NAMALWA (cell line): ENCODE measurements at regions not wholly inside any gene's neighbourhood (a gene's known extent, or its start where the extent isn't known, plus 50 kb on each side); places are given as distances from the start of the nearest gene placed in this dataset.

Experiments used
- DNase-seq: peaks from one replicate; pipeline ENCODE4 v3.0.0-alpha.2; 2015; ENCODE audit warnings: low spot score

GRCh38 chr7:12074889-12075288, 136.2 kb upstream of the TMEM106B start:
- DNase-seq: no peak

- no peak for DNase-seq
Measured at GRCh38 chr7:12080006-12080405, 131.1 kb upstream of the TMEM106B start.

DNA sequence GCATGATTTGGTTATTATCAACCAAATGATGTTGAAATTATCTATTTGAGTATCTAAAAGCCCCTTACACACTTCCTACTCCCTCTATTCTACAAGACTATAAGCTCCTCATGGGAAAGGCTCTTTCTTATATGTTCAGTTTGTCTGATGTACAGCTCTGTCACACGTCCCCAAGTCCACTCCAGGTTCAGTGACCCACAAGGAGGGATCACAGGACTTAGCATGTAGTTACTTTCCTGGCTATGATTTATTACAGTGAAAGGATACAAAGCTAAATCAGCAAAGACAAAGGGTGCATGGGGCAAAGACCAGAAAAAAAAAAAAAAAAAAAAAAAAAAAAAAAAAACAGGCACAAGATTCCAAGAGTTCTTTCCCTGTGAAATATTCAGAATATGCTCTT, 125.6 kb upstream of the TMEM106B start:
- DNase-seq: no peak

DNA sequence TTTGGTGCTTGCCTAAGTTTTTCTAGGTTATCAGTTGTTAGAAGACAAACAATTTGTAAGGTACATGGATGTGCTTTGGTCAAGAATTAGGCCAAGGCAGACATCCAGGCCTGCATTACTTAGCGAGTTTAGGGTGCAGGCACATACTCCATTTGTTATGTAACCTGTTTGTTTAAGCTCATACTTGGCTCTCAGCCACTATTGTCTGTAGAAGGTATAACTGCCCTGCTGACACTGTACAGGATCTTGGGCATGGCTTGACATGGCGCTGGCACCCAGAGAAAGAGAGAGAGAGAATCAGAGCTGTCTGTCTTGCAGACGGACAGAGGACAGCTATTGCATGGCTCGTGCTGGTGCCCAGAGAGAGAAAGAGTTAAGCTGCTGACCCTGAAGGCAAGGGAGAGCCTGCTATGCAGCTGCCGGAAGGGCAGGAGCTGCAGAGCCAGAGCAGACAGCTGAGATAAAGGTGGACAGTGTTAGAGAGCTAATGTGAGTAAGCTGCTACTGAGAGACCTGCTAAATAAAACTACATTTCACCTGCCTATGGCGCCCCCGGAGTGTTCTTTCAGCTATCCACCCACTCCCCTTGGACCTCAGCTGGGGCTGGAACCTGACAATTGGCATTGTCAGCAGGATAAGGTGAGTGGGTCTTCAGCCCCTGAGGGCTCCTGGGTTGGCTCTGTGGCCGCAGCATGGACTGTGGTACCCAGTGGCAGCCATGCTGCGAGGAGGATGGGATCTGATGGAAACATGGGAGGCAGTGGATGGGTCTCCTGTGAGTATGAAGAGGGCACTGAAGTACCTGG, 120.9 kb upstream of the TMEM106B start:
- DNase-seq: no peak

DNA sequence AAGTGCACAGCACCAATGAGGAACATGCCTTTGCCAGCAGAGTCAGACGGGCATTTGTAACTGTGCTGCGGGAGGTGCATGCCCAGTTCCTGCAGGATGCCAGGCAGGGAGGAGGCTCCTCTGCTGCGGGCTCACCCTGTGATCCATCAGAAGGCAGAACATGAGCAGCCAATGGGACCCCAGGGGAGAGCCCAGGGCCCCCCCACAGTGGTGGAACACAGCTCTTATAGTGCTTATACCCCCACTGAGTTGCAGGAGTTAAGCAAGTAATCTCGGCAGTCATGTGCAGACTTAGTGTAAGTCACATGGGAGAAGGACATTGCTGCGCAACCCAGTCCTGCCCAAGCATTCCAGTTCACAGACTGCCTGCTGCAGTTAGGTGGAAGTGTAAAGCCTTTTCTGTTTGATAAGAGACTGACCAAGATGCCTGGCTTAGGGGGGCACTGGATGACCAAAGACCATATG, 120.3 kb upstream of the TMEM106B start:
- no peak for DNase-seq

GRCh38 chr7:12091231-12091630, 119.9 kb upstream of the TMEM106B start:
- no peak for DNase-seq

DNA sequence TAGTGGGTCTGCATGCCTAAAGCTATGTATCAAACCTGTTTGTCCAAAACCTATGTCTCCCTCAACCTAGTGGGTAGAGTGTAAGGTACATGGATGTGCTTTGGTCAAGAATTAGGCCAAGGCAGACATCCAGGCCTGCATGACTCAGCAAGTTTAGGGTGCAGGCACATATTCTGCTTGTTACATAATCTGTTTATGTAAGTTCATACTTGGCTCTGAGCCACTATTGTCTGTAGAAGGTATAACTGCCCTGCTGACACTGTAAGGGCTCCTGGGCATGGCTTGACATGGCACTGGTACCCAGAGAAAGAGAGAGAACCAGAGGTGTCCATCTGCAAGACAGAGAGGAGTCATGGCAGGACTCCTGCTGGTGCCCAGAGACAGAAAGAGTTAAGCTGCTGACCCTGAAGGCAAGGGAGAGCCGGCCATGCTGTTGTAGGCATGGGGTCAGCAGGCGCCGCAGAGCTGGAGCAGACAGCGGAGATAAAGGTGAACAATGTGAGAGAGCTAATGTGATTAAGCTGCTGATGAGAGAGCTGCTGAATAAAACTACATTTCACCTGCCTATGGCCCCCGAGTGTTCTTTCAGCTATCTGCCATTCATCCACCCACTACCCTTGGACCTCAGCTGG, 118.5 kb upstream of the TMEM106B start:
- no peak for DNase-seq

DNA sequence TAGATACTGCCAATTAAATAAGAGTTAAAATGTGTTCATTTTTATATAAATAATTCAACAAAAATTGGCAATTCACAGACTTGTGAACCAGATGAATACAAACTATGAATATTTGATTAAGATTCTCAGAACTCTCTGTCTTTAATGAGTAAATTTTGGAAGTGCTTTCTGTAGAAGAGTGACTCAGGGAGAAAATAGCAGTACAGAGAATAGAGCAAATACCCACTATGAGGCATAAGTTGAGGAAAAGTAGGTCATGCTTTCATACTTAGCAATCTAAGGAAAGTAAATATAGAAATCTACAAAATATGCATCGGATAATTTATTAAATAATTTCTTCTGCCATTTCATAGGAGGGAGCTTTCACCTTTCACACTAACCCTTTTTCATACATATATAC, 117.7 kb upstream of the TMEM106B start:
- no peak for DNase-seq

- no peak for DNase-seq
Measured at GRCh38 chr7:12094365-12094921, 116.7 kb upstream of the TMEM106B start.

DNA sequence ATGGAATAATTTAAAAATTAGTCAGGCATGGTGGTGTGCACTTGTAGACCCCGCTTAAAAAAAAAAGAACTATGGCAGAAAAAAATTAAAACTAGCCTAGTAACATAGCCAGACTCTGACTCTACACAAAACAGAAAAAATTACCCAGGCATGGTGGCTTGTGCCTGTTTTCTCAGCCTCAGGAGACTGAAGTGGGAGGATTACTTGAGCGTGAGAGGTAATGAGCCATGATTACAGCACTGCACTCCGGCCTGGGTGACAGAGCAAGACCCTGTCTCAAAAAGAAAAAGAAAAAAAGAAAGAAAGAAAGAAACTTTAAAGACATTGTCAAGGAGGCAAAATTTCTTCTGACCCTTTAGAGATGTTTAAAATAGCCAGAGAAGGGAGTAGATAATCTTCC, 109.0 kb upstream of the TMEM106B start:
- DNase-seq: no peak

GRCh38 chr7:12102527-12102926, 108.6 kb upstream of the TMEM106B start:
- DNase-seq: no peak

DNA sequence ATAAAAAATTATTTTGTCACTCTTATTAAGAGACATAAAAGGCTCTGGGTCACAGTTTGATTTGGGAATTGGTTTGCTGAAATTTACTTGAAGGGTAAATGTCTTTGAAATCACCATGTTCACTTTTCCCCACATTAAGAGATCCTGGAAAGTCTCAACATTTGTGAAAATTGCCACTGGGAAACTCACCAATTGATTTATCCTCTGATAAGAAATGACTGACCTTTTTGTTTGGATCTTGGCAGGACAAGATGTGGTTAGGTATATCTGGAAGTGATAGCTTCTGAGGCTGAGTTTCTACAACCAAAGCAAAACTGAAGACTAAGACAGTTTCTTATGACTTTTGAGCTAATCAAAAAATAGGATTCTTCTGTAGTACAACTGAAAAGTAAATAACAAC, 107.1 kb upstream of the TMEM106B start:
- DNase-seq: no peak

- no peak for DNase-seq
Measured at GRCh38 chr7:12107381-12107780, 103.7 kb upstream of the TMEM106B start.

GRCh38 chr7:12107841-12108254, 103.2 kb upstream of the TMEM106B start:
- no peak for DNase-seq

GRCh38 chr7:12110425-12110824, 100.7 kb upstream of the TMEM106B start:
- no peak for DNase-seq

DNA sequence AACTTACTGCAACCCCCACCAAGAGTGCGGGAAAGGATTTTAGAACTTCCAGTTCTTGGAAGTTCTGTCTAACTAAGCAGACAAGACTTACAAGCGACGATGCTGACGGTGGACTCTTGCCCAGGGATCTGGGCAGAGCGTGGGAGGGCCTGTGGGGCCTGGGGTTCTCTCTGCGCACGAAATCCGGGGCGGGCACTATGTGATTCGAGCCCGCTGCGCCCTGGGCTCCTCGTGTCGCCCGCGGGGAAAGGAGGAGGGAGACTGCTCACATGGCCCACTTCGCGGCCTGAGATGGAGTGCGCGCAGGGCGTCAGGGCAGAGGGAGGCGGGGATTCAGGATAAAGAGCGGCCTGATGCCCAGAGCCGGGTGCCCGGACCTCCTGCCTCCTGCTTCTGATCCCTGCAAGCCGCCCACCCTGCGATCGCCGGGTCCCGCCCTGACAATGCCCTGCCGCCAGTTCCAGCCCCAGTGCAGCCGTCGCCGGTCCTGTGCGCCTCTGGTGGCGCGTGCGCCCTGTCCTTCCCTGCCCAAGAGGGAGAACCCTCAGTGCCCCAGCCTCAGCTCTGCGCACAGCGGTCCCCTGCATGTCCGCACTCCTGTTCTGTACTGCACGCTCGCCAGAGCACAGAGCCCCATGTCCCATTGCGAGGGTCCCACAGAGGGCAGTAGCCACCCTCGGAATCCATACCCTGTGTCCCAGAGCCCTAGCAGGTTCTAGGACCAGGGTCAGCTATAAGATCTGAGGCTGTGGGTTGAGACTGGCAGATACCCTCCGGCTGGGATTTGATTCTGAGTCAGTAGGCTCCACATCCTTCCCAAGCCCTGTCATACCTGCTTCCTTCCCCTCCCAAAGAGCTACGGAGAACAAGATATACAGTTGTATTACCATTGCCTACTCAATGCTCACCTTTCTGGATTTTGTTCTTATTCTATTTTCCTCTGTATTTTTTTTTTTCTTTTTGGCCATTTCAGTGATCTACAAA, 99.4 kb upstream of the TMEM106B start:
- no peak for DNase-seq

DNA sequence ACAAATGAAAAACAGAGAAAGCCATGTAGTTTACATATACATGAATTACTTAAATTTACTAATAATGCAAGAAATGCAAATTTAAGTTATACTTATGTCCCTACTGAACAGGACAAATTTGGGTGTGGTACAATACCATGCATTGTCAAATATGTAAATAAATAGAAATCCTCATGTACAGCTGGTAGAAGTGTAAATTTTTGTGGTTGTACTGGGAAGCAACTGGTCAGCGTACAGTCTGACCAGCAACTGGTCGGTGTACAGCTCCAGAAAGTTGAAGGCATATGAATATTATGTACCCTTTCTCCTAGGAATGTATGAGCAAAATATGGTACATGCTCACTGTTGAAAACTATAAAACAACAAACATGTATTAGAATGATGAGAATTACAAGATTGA, 93.9 kb upstream of the TMEM106B start:
- no peak for DNase-seq

- DNase-seq: no peak
Measured at GRCh38 chr7:12119620-12120303, 91.3 kb upstream of the TMEM106B start.

GRCh38 chr7:12120632-12121031, 90.5 kb upstream of the TMEM106B start:
- DNase-seq: no peak

- DNase-seq: no peak
Measured at GRCh38 chr7:12123172-12123571, 87.9 kb upstream of the TMEM106B start.

DNA sequence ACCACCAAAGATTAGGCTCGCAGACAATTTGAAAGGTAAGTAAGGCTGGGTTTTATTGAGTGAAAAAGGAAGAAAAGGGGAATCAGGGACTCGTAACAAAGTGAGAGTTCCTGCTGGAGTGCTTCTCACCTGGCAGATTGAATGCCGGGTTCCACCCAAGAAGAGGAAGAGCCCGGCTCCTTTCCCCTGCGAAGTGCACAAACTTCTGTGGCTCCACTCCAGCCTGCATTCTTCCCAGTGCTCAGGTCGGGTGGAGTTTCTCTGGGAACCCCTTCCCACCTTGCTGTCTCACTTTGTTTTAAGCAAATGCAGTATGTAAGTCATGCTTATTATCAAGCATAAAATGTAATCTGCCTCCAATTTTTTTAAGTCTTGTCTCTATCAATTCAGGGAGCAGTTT, 87.1 kb upstream of the TMEM106B start:
- DNase-seq: no peak

GRCh38 chr7:12127455-12127854, 83.6 kb upstream of the TMEM106B start:
- no peak for DNase-seq
